IMR-90 (cell line): ENCODE measurements at regions not wholly inside any gene's neighbourhood (a gene's known extent, or its start where the extent isn't known, plus 50 kb on each side); places are given as distances from the start of the nearest gene placed in this dataset.

Experiments used
- ATAC-seq: fragments of 200-7000 bp; cut with Tn5 transposase; 2 replicates; pipeline ENCODE4 v1.9.1; 2020; ENCODE audit warnings: low read depth, mild to moderate bottlenecking, moderate library complexity
- BruUV-seq: library from RNA; stranded (reverse); fragments of 400-500 nt; replicated peaks from 2 replicates; lab custom pipeline; 2021; lab: Mats Ljungman, UMichigan
- CTCF ChIA-PET: fragments of 300-600 bp; formaldehyde crosslinking; extraction: SDS; loops from one replicate; lab custom pipeline; 2021; ENCODE audit warnings: antibody characterized with exemption; lab: Yijun Ruan, JAX
- POLR2A ChIA-PET: fragments of 300-600 bp; sonication (Branson Sonifier 250); formaldehyde crosslinking; loops from one replicate; lab custom pipeline; 2022; ENCODE audit warnings: antibody characterized with exemption; ENCODE audit not compliant: unreplicated experiment; lab: Charles Lee
- DNase-seq: peaks from one replicate; pipeline ENCODE4 v3.0.0; 2013
- H2AFZ ChIP-seq: replicated peaks from 2 replicates; pipeline ENCODE3; 2013; ENCODE audit warnings: low read length, mild to moderate bottlenecking; ENCODE audit not compliant: poor library complexity
- H2AK5ac ChIP-seq: 2 replicates; pipeline ENCODE4 v1.6.1; 2013; ENCODE audit warnings: low read depth, low read length, inconsistent platforms
- H2AK9ac ChIP-seq: replicated peaks from 2 replicates; pipeline ENCODE3; 2013; ENCODE audit warnings: mild to moderate bottlenecking, low read depth, low read length, moderate library complexity; ENCODE audit not compliant: poor library complexity
- H2BK120ac ChIP-seq: 2 replicates; pipeline ENCODE4 v1.6.1; 2013; ENCODE audit warnings: low read depth, low read length, inconsistent platforms
- H2BK15ac ChIP-seq: 3 replicates; pipeline ENCODE4 v1.6.1; 2013; ENCODE audit warnings: low read depth, low read length, inconsistent platforms
- H2BK20ac ChIP-seq: 2 replicates; pipeline ENCODE4 v1.6.1; 2013; ENCODE audit warnings: low read depth, mild to moderate bottlenecking, inconsistent platforms, low read length, moderate library complexity
- H2BK5ac ChIP-seq: 2 replicates; pipeline ENCODE4 v1.6.1; 2013; ENCODE audit warnings: mild to moderate bottlenecking, low read depth, low read length, inconsistent platforms; ENCODE audit not compliant: poor library complexity, severe bottlenecking
- H3K14ac ChIP-seq: replicated peaks from 2 replicates; pipeline ENCODE4 v1.6.1; 2013; ENCODE audit warnings: low read depth, low read length, inconsistent platforms
- H3K18ac ChIP-seq: 2 replicates; pipeline ENCODE4 v1.6.1; 2013; ENCODE audit warnings: low read depth, low read length, control low read depth
- H3K23ac ChIP-seq: 2 replicates; pipeline ENCODE4 v1.6.1; 2013; ENCODE audit warnings: low read depth, low read length, inconsistent platforms
- H3K27ac ChIP-seq: 2 replicates; pipeline ENCODE4 v1.5.1; 2013; ENCODE audit warnings: mild to moderate bottlenecking, control low read depth, low read length; ENCODE audit not compliant: insufficient read depth
- H3K27me3 ChIP-seq: 2 replicates; pipeline ENCODE4 v1.6.1; 2013; ENCODE audit warnings: low read length; ENCODE audit not compliant: control insufficient read depth, insufficient read depth
- H3K36me3 ChIP-seq: 2 replicates; pipeline ENCODE4 v1.6.1; 2013; ENCODE audit warnings: low read length, mixed read lengths; ENCODE audit not compliant: control insufficient read depth, insufficient read depth
- H3K4ac ChIP-seq: 2 replicates; pipeline ENCODE4 v1.6.1; 2013; ENCODE audit warnings: low read depth, low read length, inconsistent platforms
- H3K4me1 ChIP-seq: 2 replicates; pipeline ENCODE4 v1.6.1; 2013; ENCODE audit warnings: low read length, mixed read lengths; ENCODE audit not compliant: control insufficient read depth, insufficient read depth
- H3K4me2 ChIP-seq: 2 replicates; pipeline ENCODE4 v1.6.1; 2013; ENCODE audit warnings: low read depth, mild to moderate bottlenecking, control low read depth, low read length, moderate library complexity
- H3K4me3 ChIP-seq: 2 replicates; pipeline ENCODE4 v1.5.1; 2013; ENCODE audit warnings: low read depth, mild to moderate bottlenecking, control low read depth, low read length, moderate library complexity; ENCODE audit not compliant: insufficient read depth
- H3K56ac ChIP-seq: 2 replicates; pipeline ENCODE4 v1.6.1; 2013; ENCODE audit warnings: low read length, inconsistent platforms; ENCODE audit not compliant: insufficient read depth; ENCODE audit errors: extremely low read depth
- H3K79me1 ChIP-seq, 2 experiments: 2 replicates each; pipeline ENCODE4 v1.6.1; 2013; ENCODE audit warnings: low read length in 2 of 2, inconsistent platforms in 1 of 2, low read depth in 1 of 2
- H3K9ac ChIP-seq: 2 replicates; pipeline ENCODE4 v1.6.1; 2013; ENCODE audit warnings: low read depth, low read length, control low read depth
- H3K9me1 ChIP-seq: 2 replicates; pipeline ENCODE4 v1.6.1; 2013; ENCODE audit warnings: low read length, inconsistent platforms; ENCODE audit not compliant: insufficient read depth
- H3K9me3 ChIP-seq: 2 replicates; pipeline ENCODE4 v1.6.1; 2013; ENCODE audit warnings: low read length; ENCODE audit not compliant: control insufficient read depth, insufficient read depth
- H4K20me1 ChIP-seq: 2 replicates; pipeline ENCODE4 v1.6.1; 2013; ENCODE audit warnings: low read length, inconsistent platforms; ENCODE audit not compliant: insufficient read depth
- H4K5ac ChIP-seq: 2 replicates; pipeline ENCODE4 v1.6.1; 2013; ENCODE audit warnings: mild to moderate bottlenecking, low read depth, low read length, control low read depth
- H4K8ac ChIP-seq, 2 experiments: 2 replicates each; pipeline ENCODE4 v1.6.1; 2013; ENCODE audit warnings: low read depth in 2 of 2, low read length in 2 of 2, control low read depth in 1 of 2, inconsistent platforms in 1 of 2
- H4K91ac ChIP-seq: 2 replicates; pipeline ENCODE4 v1.6.1; 2013; ENCODE audit warnings: low read depth, low read length, inconsistent platforms; ENCODE audit not compliant: insufficient read depth
- BHLHE40 ChIP-seq: fragments of 150-350 bp; IDR thresholded peaks from 2 replicates; pipeline ENCODE4 v1.6.1; 2016; ENCODE audit warnings: mild to moderate bottlenecking, low read depth, low read length
- CHD1 ChIP-seq: IDR thresholded peaks from 2 replicates; pipeline ENCODE4 v1.6.1; 2012; ENCODE audit warnings: low read depth, low read length, improper control_type of control experiment
- CTCF ChIP-seq: conservative IDR thresholded peaks from 2 replicates; pipeline ENCODE4 v1.5.1; 2012; ENCODE audit warnings: mild to moderate bottlenecking, low read depth, low read length, improper control_type of control experiment
- ELK1 ChIP-seq: fragments of 150-350 bp; IDR thresholded peaks from 2 replicates; pipeline ENCODE4 v1.6.1; 2016; ENCODE audit warnings: low read depth, mild to moderate bottlenecking, low read length, moderate library complexity, borderline replicate concordance
- NFE2L2 ChIP-seq: fragments of 150-350 bp; IDR thresholded peaks from 2 replicates; pipeline ENCODE4 v1.6.1; 2016; ENCODE audit warnings: low read depth, mild to moderate bottlenecking, low read length
- POLR2A ChIP-seq: IDR thresholded peaks from 2 replicates; pipeline ENCODE4 v1.6.1; 2012; ENCODE audit warnings: mild to moderate bottlenecking, low read depth, low read length
- RAD21 ChIP-seq: IDR thresholded peaks from 2 replicates; pipeline ENCODE4 v1.6.1; 2012; ENCODE audit warnings: low read length, improper control_type of control experiment
- RFX5 ChIP-seq: IDR thresholded peaks from 2 replicates; pipeline ENCODE4 v1.8.0; 2012; ENCODE audit warnings: low read depth, mild to moderate bottlenecking, low read length, moderate library complexity
- whole genome bisulfite sequencing, 2 experiments: methylation state at CpG; one replicate each; pipeline versions ENCODE4 v1.1.5 to v1.1.7; 2013; ENCODE audit warnings: missing lambda C conversion rate in 2 of 2; ENCODE audit not compliant: insufficient read length in 1 of 2; ENCODE audit errors: extremely low coverage in 2 of 2; 5-methylcytosine and 5-hydroxymethylcytosine counted together
- dilution Hi-C: fragments of 300-500 bp; cut with HindIII; formaldehyde crosslinking; loops from one replicate; pipeline ENCODE4 v1.14.3; 2018; ENCODE audit warnings: low sequenced_read_pairs; ENCODE audit not compliant: unreplicated experiment
- in situ Hi-C: fragments of 300-500 bp; cut with MboI; formaldehyde crosslinking; loops from 3 replicates; pipeline ENCODE4 v1.14.3; 2019; ENCODE audit warnings: low sequenced_read_pairs, inconsistent platforms, mixed read lengths
- intact Hi-C: fragments of 100-400 bp; cut with micrococcal nuclease; formaldehyde crosslinking; loops from 2 replicates; pipeline ENCODE4 v1.10.0; 2022

GRCh38 chr3:152606146-152606545, 228.8 kb upstream of the P2RY1 start:
- DNase-seq: no peak
- BruUV-seq: no TSS peak

More at GRCh38 chr3:152606146-152606545, 228.8 kb upstream of the P2RY1 start:
- Histone ChIP-seq H2BK15ac (no peak overlapping the region), H2AK5ac (no peak overlapping the region), H2AFZ (no peak overlapping the region), H4K8ac (no peak overlapping the region), H4K91ac (no peak overlapping the region), H3K4me2 (no peak overlapping the region), H4K5ac (no peak overlapping the region), H3K56ac (no peak overlapping the region), H3K9me3 (peaks cover 4% of the 10 kb centered on the region; the same call in 1 of the 2 replicates), H3K9me1 (no peaks in the 10 kb centered on the region), H3K14ac (no peak overlapping the region), H3K4ac (no peak overlapping the region), H3K18ac (no peak overlapping the region), H3K9ac (no peak overlapping the region), H3K27me3 (no peaks in the 10 kb centered on the region), H3K4me3 (no peak overlapping the region), H3K36me3 (no peaks in the 10 kb centered on the region), H3K4me1 (no peaks in the 10 kb centered on the region), H2AK9ac (no peak overlapping the region), H3K23ac (no peak overlapping the region), H2BK20ac (no peak overlapping the region), H3K27ac (no peak overlapping the region), H3K79me1 (no peaks in the 10 kb centered on the region), H2BK5ac (no peak overlapping the region), H4K20me1 (no peaks in the 10 kb centered on the region), H2BK120ac (no peak overlapping the region)
- ChIA-PET POLR2A (no interaction called here), CTCF (no interaction called here)
- intact Hi-C loops (no loop called here), dilution Hi-C loops (no loop called here), in situ Hi-C loops (no loop called here)
- no peak for ATAC-seq
- TF ChIP-seq NFE2L2: no peak
- TF ChIP-seq CTCF: no peak
- no peak for TF ChIP-seq ELK1
- no peak for TF ChIP-seq RFX5
- TF ChIP-seq RAD21: no peak
- TF ChIP-seq POLR2A: no peak
- TF ChIP-seq CHD1: no peak
- TF ChIP-seq BHLHE40: no peak
- 100% methylated on average over 1 of the region's 7 CpGs; no CpG with 5 or more reads in 1 of the 2 experiments for WGBS, 2 experiments
